ENCODE measurements at regions not wholly inside any gene's neighbourhood (a gene's known extent, or its start where the extent isn't known, plus 50 kb on each side); places are given as distances from the start of the nearest gene placed in this dataset.
"Not testable (repeated sequence)": the region's sequence is repeated elsewhere in the genome, so short reads cannot be mapped to it uniquely, and the experiment has no call there.

- intact Hi-C loops (cut with DNase I; ENCODE audit: low total_unique reads): no loop called here
- no peak for DNase-seq (ENCODE audit: low spot score in 2 of 2)
- H3K4me3 ChIP-seq (ENCODE audit: low read depth, poor library complexity, severe bottlenecking): no peak overlapping the region
- WGBS, 2 donors: 73 to 75% methylated on average over 3 of the region's 3 CpGs
- TF ChIP-seq CTCF (IDR thresholded peaks at IDR 0.05) (no peak), POLR2A (IDR thresholded peaks at IDR 0.05) (no peak)
Measured at GRCh38 chr3:34056181-34056910, 257.9 kb downstream of the PDCD6IP start.

DNA sequence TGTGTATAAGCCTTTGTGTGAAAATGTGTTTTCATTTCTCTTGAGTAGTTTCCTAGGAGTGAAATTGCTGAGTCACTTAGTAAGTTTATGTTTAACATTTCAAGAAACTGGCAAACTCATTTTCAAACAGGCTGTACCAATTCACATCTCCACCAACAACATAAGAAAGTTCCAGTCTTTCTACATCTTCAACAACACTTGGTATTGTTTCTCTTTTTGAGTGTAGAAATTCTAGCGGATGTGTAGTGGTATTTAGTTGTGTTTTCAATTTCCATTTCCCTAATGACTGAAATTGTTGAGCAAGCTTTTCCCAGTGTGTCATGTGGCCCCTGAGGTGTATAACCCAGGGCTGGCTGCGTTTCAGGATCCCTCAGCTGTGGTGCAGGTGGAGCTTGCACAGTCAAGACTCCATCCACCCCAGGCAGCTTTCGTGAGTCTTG is 258.5 kb downstream of the PDCD6IP start:
- WGBS, 2 donors: 57 to 64% methylated on average over 3 of the region's 3 CpGs
- intact Hi-C loops (cut with DNase I; ENCODE audit: low total_unique reads): no loop called here
- TF ChIP-seq POLR2A (IDR thresholded peaks at IDR 0.05) (no peak), CTCF (IDR thresholded peaks at IDR 0.05) (no peak)
- no peak for DNase-seq (ENCODE audit: low spot score in 2 of 2)
- no peak overlapping the region for H3K4me3 ChIP-seq (ENCODE audit: low read depth, poor library complexity, severe bottlenecking)

DNA sequence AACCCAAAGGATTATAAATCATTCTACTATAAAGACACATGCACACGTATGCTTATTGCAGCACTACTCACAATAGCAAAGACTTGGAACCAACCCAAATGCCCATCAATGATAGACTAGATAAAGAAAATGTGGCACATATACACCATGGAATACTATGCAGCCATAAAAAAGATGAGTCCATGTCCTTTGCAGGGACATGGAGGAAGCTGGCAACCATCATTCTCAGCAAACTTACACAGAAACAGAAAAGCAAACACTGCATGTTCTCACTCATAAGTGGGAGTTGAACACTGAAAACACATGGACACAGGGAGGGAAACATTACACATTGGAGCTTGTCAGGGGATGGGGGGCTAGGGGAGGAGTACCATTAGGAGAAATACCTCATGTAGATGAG is 262.6 kb downstream of the PDCD6IP start:
- intact Hi-C loops (cut with DNase I; ENCODE audit: low total_unique reads); H3K4me3 ChIP-seq (ENCODE audit: low read depth, poor library complexity, severe bottlenecking); DNase-seq (ENCODE audit: low spot score in 2 of 2): not testable (repeated sequence)
- WGBS, 2 donors: 78 to 86% methylated on average over 1 of the region's 1 CpG

- DNase-seq (ENCODE audit: low spot score in 2 of 2): no peak
- no peak overlapping the region for H3K4me3 ChIP-seq (ENCODE audit: low read depth, poor library complexity, severe bottlenecking)
- 52 to 61% methylated on average over 2 of the region's 2 CpGs for WGBS, 2 donors
- no peak for TF ChIP-seq CTCF (IDR thresholded peaks at IDR 0.05)
- no peak for TF ChIP-seq POLR2A (IDR thresholded peaks at IDR 0.05)
- intact Hi-C loops (cut with DNase I; ENCODE audit: low total_unique reads): no loop called here
Measured at GRCh38 chr3:34065901-34066300, 267.5 kb downstream of the PDCD6IP start.

DNA sequence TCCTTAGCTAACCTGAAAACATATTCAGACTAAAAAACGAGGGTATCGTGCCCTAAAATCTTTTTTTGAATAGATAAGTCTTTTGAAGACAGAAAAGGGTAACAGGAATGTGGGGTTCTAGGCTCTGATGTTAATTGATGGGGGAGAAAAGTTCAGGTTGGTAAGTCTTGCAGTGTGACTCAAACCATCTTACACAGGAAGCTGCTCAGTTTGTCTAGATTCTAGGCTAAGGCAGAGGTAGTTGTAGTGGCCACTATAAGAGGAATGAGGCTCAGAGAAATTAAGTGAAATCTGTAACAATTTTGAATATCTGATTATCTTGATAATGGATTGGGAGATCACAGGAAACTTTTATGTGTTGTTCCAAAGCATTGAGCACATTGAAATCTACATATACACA is 267.9 kb downstream of the PDCD6IP start:
- no peak overlapping the region for H3K4me3 ChIP-seq (ENCODE audit: low read depth, poor library complexity, severe bottlenecking)
- WGBS, 2 donors: 68 to 71% methylated on average over 2 of the region's 2 CpGs
- no peak for DNase-seq (ENCODE audit: low spot score in 2 of 2)
- no peak for TF ChIP-seq POLR2A (IDR thresholded peaks at IDR 0.05)
- no peak for TF ChIP-seq CTCF (IDR thresholded peaks at IDR 0.05)
- intact Hi-C loops (cut with DNase I; ENCODE audit: low total_unique reads): no loop called here

- intact Hi-C loops (cut with DNase I; ENCODE audit: low total_unique reads): no loop called here
- no peak for TF ChIP-seq POLR2A (IDR thresholded peaks at IDR 0.05)
- no peak for TF ChIP-seq CTCF (IDR thresholded peaks at IDR 0.05)
- DNase-seq (ENCODE audit: low spot score in 2 of 2): no peak
- no peak overlapping the region for H3K4me3 ChIP-seq (ENCODE audit: low read depth, poor library complexity, severe bottlenecking)
- 53% methylated on average over 2 of the region's 2 CpGs for WGBS, 2 donors
Measured at GRCh38 chr3:34066999-34067398, 268.6 kb downstream of the PDCD6IP start.

Data from lower leg skin (tissue), 4 donors.